H1 (cell line): ENCODE measurements at regions not wholly inside any gene's neighbourhood (a gene's known extent, or its start where the extent isn't known, plus 50 kb on each side); places are given as distances from the start of the nearest gene placed in this dataset.

Experiments
- CTCF ChIA-PET: fragments of 300-600 bp; sonication (Branson Sonifier 250); formaldehyde crosslinking; loops from one replicate; lab custom pipeline; 2021; ENCODE audit not compliant: partially characterized antibody; lab: Charles Lee
- POLR2A ChIA-PET: fragments of 300-600 bp; sonication (Branson Sonifier 250); formaldehyde crosslinking; loops from one replicate; lab custom pipeline; 2021; ENCODE audit warnings: inconsistent platforms; ENCODE audit not compliant: partially characterized antibody; lab: Charles Lee
- DNase-seq, 2 experiments: peaks; one replicate each; pipeline versions ENCODE4 v3.0.0 to v3.0.0-alpha.2; 2010 to 2022; ENCODE audit warnings: low spot score in 2 of 2, low read depth in 1 of 2, mixed read lengths in 1 of 2
- FAIRE-seq: peaks from 2 replicates; lab custom pipeline; 2011; peaks lifted over from hg19 to GRCh38; lab: Jason Lieb, UNC
- H2AFZ ChIP-seq: 2 replicates; pipeline ENCODE4 v1.8.1; 2012; ENCODE audit warnings: low read length, inconsistent platforms
- H2AK5ac ChIP-seq: 2 replicates; pipeline ENCODE4 v1.6.1; 2013; ENCODE audit warnings: low read depth, low read length
- H2BK120ac ChIP-seq: replicated peaks from 2 replicates; pipeline ENCODE3; 2013; ENCODE audit warnings: low read depth, low read length, inconsistent platforms
- H2BK12ac ChIP-seq: 2 replicates; pipeline ENCODE4 v1.6.1; 2013; ENCODE audit warnings: low read depth, low read length
- H2BK15ac ChIP-seq: 2 replicates; pipeline ENCODE4 v1.6.1; 2013; ENCODE audit warnings: low read length
- H2BK20ac ChIP-seq: 2 replicates; pipeline ENCODE4 v1.6.1; 2013; ENCODE audit warnings: low read length
- H2BK5ac ChIP-seq: 2 replicates; pipeline ENCODE4 v1.6.1; 2013; ENCODE audit warnings: low read depth, low read length
- H3K14ac ChIP-seq: 2 replicates; pipeline ENCODE4 v1.6.1; 2013; ENCODE audit warnings: inconsistent platforms; ENCODE audit not compliant: insufficient read length
- H3K18ac ChIP-seq: 2 replicates; pipeline ENCODE4 v1.6.1; 2013; ENCODE audit warnings: low read length; ENCODE audit errors: extremely low read depth
- H3K23ac ChIP-seq: 2 replicates; pipeline ENCODE4 v1.6.1; 2013; ENCODE audit warnings: inconsistent platforms; ENCODE audit not compliant: insufficient read length
- H3K23me2 ChIP-seq: 2 replicates; pipeline ENCODE4 v1.6.1; 2013; ENCODE audit warnings: low read depth, low read length
- H3K27ac ChIP-seq: 2 replicates; pipeline ENCODE4 v1.6.1; 2011; ENCODE audit warnings: low read depth, low read length, inconsistent platforms
- H3K27me3 ChIP-seq, 4 experiments: replicated peaks in 1 of 4; 1 replicate in 1 of 4; 2 replicates in 3 of 4; pipeline versions ENCODE4 v1.6.1 to v1.8.1; 2011 to 2013; ENCODE audit warnings: low read length in 3 of 4, mild to moderate bottlenecking in 3 of 4, inconsistent platforms in 2 of 4, mixed read lengths in 2 of 4, moderate library complexity in 1 of 4; ENCODE audit not compliant: control insufficient read depth in 3 of 4, insufficient read depth in 3 of 4; ENCODE audit errors: extremely low read depth in 1 of 4
- H3K36me3 ChIP-seq, 4 experiments: 2 replicates each; pipeline versions ENCODE4 v1.6.1 to v1.8.1; 2011 to 2013; ENCODE audit warnings: mild to moderate bottlenecking in 4 of 4, low read length in 3 of 4, moderate library complexity in 2 of 4, control low read depth in 1 of 4, inconsistent platforms in 1 of 4; ENCODE audit not compliant: insufficient read depth in 4 of 4, control insufficient read depth in 2 of 4
- H3K4ac ChIP-seq: replicated peaks from 2 replicates; pipeline ENCODE3; 2013; ENCODE audit warnings: low read length, low read depth, mixed read lengths, inconsistent platforms; ENCODE audit not compliant: insufficient read length
- H3K4me1 ChIP-seq, 4 experiments: replicated peaks in 1 of 4; 1 replicate in 1 of 4; 2 replicates in 3 of 4; pipeline versions ENCODE4 v1.6.1 to v1.8.1; 2011 to 2013; ENCODE audit warnings: low read length in 3 of 4, inconsistent platforms in 2 of 4, mixed read lengths in 1 of 4; ENCODE audit not compliant: insufficient read depth in 4 of 4, control insufficient read depth in 3 of 4
- H3K4me2 ChIP-seq, 2 experiments: 2 replicates each; pipeline versions ENCODE4 v1.6.1 to v1.8.1; 2011 to 2013; ENCODE audit warnings: low read depth in 2 of 2, low read length in 2 of 2, control low read depth in 1 of 2, inconsistent platforms in 1 of 2, mild to moderate bottlenecking in 1 of 2; ENCODE audit not compliant: insufficient read depth in 1 of 2
- H3K4me3 ChIP-seq, 4 experiments: fragments of 200-600, 300-600 bp in 1 of 4; sonication (generic), shearing (Covaris generic), sonication (Bioruptor Twin) in 1 of 4; 2 replicates each; pipeline versions ENCODE4 v1.5.1 to v1.8.1; 2011 to 2016; ENCODE audit warnings: low read length in 4 of 4, low read depth in 3 of 4, control low read depth in 2 of 4, inconsistent platforms in 2 of 4, mild to moderate bottlenecking in 2 of 4, mixed read lengths in 1 of 4, moderate library complexity in 1 of 4; ENCODE audit not compliant: insufficient read depth in 2 of 4; ENCODE audit errors: extremely low read depth in 1 of 4
- H3K56ac ChIP-seq: replicated peaks from 2 replicates; pipeline ENCODE3; 2013; ENCODE audit warnings: low read depth, mild to moderate bottlenecking, mixed read lengths, low read length, inconsistent platforms; ENCODE audit not compliant: insufficient read length
- H3K79me1 ChIP-seq: 2 replicates; pipeline ENCODE4 v1.6.1; 2013; ENCODE audit warnings: low read depth, low read length, control low read depth
- H3K79me2 ChIP-seq, 2 experiments: 2 replicates each; pipeline versions ENCODE4 v1.6.1 to v1.8.1; 2012 to 2013; ENCODE audit warnings: low read length in 2 of 2, mild to moderate bottlenecking in 2 of 2, inconsistent platforms in 1 of 2; ENCODE audit not compliant: insufficient read depth in 2 of 2, control insufficient read depth in 1 of 2
- H3K9ac ChIP-seq, 4 experiments: replicated peaks in 1 of 4; 1 replicate in 1 of 4; 2 replicates in 3 of 4; pipeline versions ENCODE4 v1.6.1 to v1.8.1; 2011 to 2013; ENCODE audit warnings: low read depth in 3 of 4, low read length in 3 of 4, control low read depth in 2 of 4, mild to moderate bottlenecking in 2 of 4, moderate library complexity in 2 of 4, inconsistent platforms in 1 of 4; ENCODE audit errors: extremely low read depth in 1 of 4
- H3K9me3 ChIP-seq, 2 experiments: 2 replicates each; pipeline versions ENCODE4 v1.6.1 to v1.8.1; 2012 to 2013; ENCODE audit warnings: mild to moderate bottlenecking in 2 of 2, moderate library complexity in 2 of 2, control low read depth in 1 of 2, inconsistent platforms in 1 of 2, low read depth in 1 of 2, low read length in 1 of 2, mixed read lengths in 1 of 2; ENCODE audit not compliant: insufficient read depth in 2 of 2
- H4K20me1 ChIP-seq, 2 experiments: replicated peaks in 1 of 2; 2 replicates each; pipeline versions ENCODE3 to v1.8.1; 2011 to 2013; ENCODE audit warnings: inconsistent platforms in 2 of 2, low read length in 2 of 2, mild to moderate bottlenecking in 1 of 2; ENCODE audit not compliant: insufficient read depth in 2 of 2, control insufficient read depth in 1 of 2
- H4K5ac ChIP-seq: 2 replicates; pipeline ENCODE4 v1.6.1; 2013; ENCODE audit warnings: low read length, low read depth, mixed read lengths, inconsistent platforms; ENCODE audit not compliant: insufficient read length
- H4K8ac ChIP-seq: 2 replicates; pipeline ENCODE4 v1.8.0; 2013; ENCODE audit warnings: mild to moderate bottlenecking, moderate library complexity, low read length, inconsistent platforms; ENCODE audit not compliant: insufficient read depth; ENCODE audit errors: extremely low read depth
- H4K91ac ChIP-seq: replicated peaks from 2 replicates; pipeline ENCODE3; 2013; ENCODE audit warnings: low read length, mixed read lengths, inconsistent platforms; ENCODE audit not compliant: insufficient read length
- SP4 ChIP-seq: IDR thresholded peaks from 2 replicates; pipeline ENCODE4 v1.6.1; 2012; ENCODE audit warnings: low read length, inconsistent platforms
- TBP ChIP-seq: IDR thresholded peaks from 2 replicates; pipeline ENCODE4 v1.6.1; 2011; ENCODE audit warnings: low read depth, low read length, improper control_type of control experiment

GRCh38 chr13:91135968-91136367 lies 211.5 kb upstream of the MIR17HG start:
- Histone ChIP-seq H3K18ac (no peak overlapping the region), H3K4me3 (no peak overlapping the region), H3K56ac (no peak overlapping the region), H3K23me2 (no peaks in the 10 kb centered on the region), H3K27me3 (no peaks in the 10 kb centered on the region), H3K23ac (no peak overlapping the region), H3K4me1 (peaks cover 0 to 2% (median 0%) of the 10 kb centered on the region in 4 experiments; a peak in 2 of 7 replicates), H2BK120ac (no peak overlapping the region), H3K9me3 (no peaks in the 10 kb centered on the region), H2BK15ac (no peak overlapping the region), H4K91ac (no peak overlapping the region), H2BK20ac (no peak overlapping the region), H2AFZ (no peak overlapping the region), H2AK5ac (no peak overlapping the region), H2BK5ac (no peak overlapping the region), H3K4me2 (no peak overlapping the region), H3K36me3 (no peaks in the 10 kb centered on the region), H3K14ac (no peak overlapping the region), H4K20me1 (no peaks in the 10 kb centered on the region), H3K9ac (no peak overlapping the region), H2BK12ac (no peak overlapping the region), H3K27ac (no peak overlapping the region), H4K8ac (no peak overlapping the region), H3K79me1 (no peaks in the 10 kb centered on the region), H4K5ac (no peak overlapping the region), H3K79me2 (no peaks in the 10 kb centered on the region), H3K4ac (no peak overlapping the region)
- no peak for DNase-seq
- no peak for TF ChIP-seq TBP
- TF ChIP-seq SP4 = no peak
- FAIRE-seq = no peak
- ChIA-PET CTCF (interaction anchor here (0.6 to 5.0 kb wide), 8 partner anchors 9 to 109 kb away, joined by 3 to 26 read pairs (median 3); no protein-coding TSS in a partner anchor), POLR2A (no interaction called here)
